PC-3 (cell line): ENCODE measurements at regions not wholly inside any gene's neighbourhood (a gene's known extent, or its start where the extent isn't known, plus 50 kb on each side); places are given as distances from the start of the nearest gene placed in this dataset.

Experiments
- ATAC-seq: fragments of 200-7000 bp; cut with Tn5 transposase; 2 replicates; pipeline ENCODE4 v1.9.1; 2020; ENCODE audit warnings: mild to moderate bottlenecking, moderate library complexity
- BruUV-seq: library from RNA; stranded (reverse); fragments of 400-500 nt; replicated peaks from 2 replicates; lab custom pipeline; 2021; lab: Mats Ljungman, UMichigan
- CTCF ChIA-PET: fragments of 300-600 bp; sonication (Branson Sonifier 250); formaldehyde crosslinking; loops from one replicate; lab custom pipeline; 2022; ENCODE audit warnings: antibody characterized with exemption; lab: Charles Lee
- POLR2A ChIA-PET: fragments of 300-600 bp; sonication (Branson Sonifier 250); formaldehyde crosslinking; loops from one replicate; lab custom pipeline; 2022; ENCODE audit warnings: antibody characterized with exemption; ENCODE audit not compliant: unreplicated experiment; lab: Charles Lee
- DNase-seq: peaks from one replicate; pipeline ENCODE4 v3.0.0-alpha.2; 2015
- H2AFZ ChIP-seq: fragments of 300-600 bp; sonication (generic); 2 replicates; pipeline ENCODE4 v1.6.0; 2016; ENCODE audit warnings: antibody characterized with exemption, low read length
- H3F3A ChIP-seq: fragments of 300-600 bp; sonication (generic); one replicate; pipeline ENCODE4 v1.6.0; 2017; ENCODE audit warnings: antibody characterized with exemption, low read length, control low read depth, mild to moderate bottlenecking; ENCODE audit not compliant: unreplicated experiment
- H3K27ac ChIP-seq: fragments of 300-600 bp; sonication (generic); 2 replicates; pipeline ENCODE4 v1.5.1; 2016; ENCODE audit warnings: mild to moderate bottlenecking, low read length
- H3K27me3 ChIP-seq: fragments of 300-600 bp; sonication (generic); 2 replicates; pipeline ENCODE4 v1.6.1; 2016; ENCODE audit warnings: low read length, mixed read lengths
- H3K36me3 ChIP-seq: fragments of 300-600 bp; sonication (generic); 2 replicates; pipeline ENCODE4 v1.6.1; 2016; ENCODE audit warnings: low read depth, mixed run types, low read length, mixed read lengths
- H3K4me1 ChIP-seq: fragments of 300-600 bp; sonication (generic); 2 replicates; pipeline ENCODE4 v1.5.1; 2016; ENCODE audit warnings: low read length; ENCODE audit not compliant: insufficient read depth
- H3K4me2 ChIP-seq: fragments of 300-600 bp; sonication (generic); 2 replicates; pipeline ENCODE4 v1.6.0; 2016; ENCODE audit warnings: low read length
- H3K4me3 ChIP-seq: fragments of 300-600 bp; sonication (generic); 2 replicates; pipeline ENCODE4 v1.5.1; 2016; ENCODE audit warnings: mild to moderate bottlenecking, low read length, mixed read lengths
- H3K79me2 ChIP-seq: fragments of 300-600 bp; sonication (generic); 2 replicates; pipeline ENCODE4 v1.6.1; 2017; ENCODE audit warnings: low read length, mixed read lengths
- H3K9ac ChIP-seq: fragments of 300-600 bp; sonication (generic); 2 replicates; pipeline ENCODE4 v1.6.0; 2016; ENCODE audit warnings: mild to moderate bottlenecking, low read length
- H3K9me2 ChIP-seq: fragments of 300-600 bp; sonication (generic); replicated peaks from 2 replicates; pipeline ENCODE4 v1.6.1; 2016; ENCODE audit warnings: mixed run types, low read length, mixed read lengths
- H3K9me3 ChIP-seq: fragments of 300-600 bp; sonication (generic); 2 replicates; pipeline ENCODE4 v1.6.1; 2016; ENCODE audit warnings: low read length, mixed read lengths
- H4K20me1 ChIP-seq: fragments of 300-600 bp; sonication (generic); 2 replicates; pipeline ENCODE4 v1.6.1; 2016; ENCODE audit warnings: low read length, mixed read lengths
- EZH2 ChIP-seq: fragments of 300-600 bp; sonication (generic); IDR thresholded peaks from one replicate; pipeline ENCODE4 v1.6.1; 2017; ENCODE audit warnings: antibody characterized with exemption, mild to moderate bottlenecking, low read length; ENCODE audit not compliant: unreplicated experiment
- EZH2phosphoT487 ChIP-seq: fragments of 300-600 bp; sonication (generic); IDR thresholded peaks from 2 replicates; pipeline ENCODE4 v1.6.1; 2018; ENCODE audit warnings: mild to moderate bottlenecking, antibody characterized with exemption, low read length, borderline replicate concordance
- intact Hi-C: fragments of 100-400 bp; cut with micrococcal nuclease; formaldehyde crosslinking; loops from 2 replicates; pipeline ENCODE4 v1.9.0; 2023
- TF ChIP-seq, protein P1 (sequence below): fragments of 300-600 bp; sonication (generic); conservative IDR thresholded peaks from 2 replicates; pipeline ENCODE4 v1.5.1; 2017; ENCODE audit warnings: antibody characterized with exemption, low read depth, mild to moderate bottlenecking, low read length

- Histone ChIP-seq H3K9ac (no peak overlapping the region), H3K27me3 (peaks cover 40% of the 10 kb centered on the region), H3F3A (no peaks in the 10 kb centered on the region), H3K4me1 (no peaks in the 10 kb centered on the region), H3K9me3 (no peaks in the 10 kb centered on the region), H3K9me2 (no peaks in the 10 kb centered on the region), H3K4me2 (no peak overlapping the region), H3K4me3 (no peak overlapping the region), H4K20me1 (no peaks in the 10 kb centered on the region), H2AFZ (no peak overlapping the region), H3K27ac (no peak overlapping the region), H3K36me3 (no peaks in the 10 kb centered on the region), H3K79me2 (no peaks in the 10 kb centered on the region)
- intact Hi-C loops, result no loop called here
- no TSS peak for BruUV-seq
- POLR2A ChIA-PET, result no interaction called here
- CTCF ChIA-PET, result no interaction called here
- no peak for DNase-seq
- no peak for TF ChIP-seq EZH2phosphoT487
- no peak for TF ChIP-seq EZH2
- TF ChIP-seq, protein P1, sequence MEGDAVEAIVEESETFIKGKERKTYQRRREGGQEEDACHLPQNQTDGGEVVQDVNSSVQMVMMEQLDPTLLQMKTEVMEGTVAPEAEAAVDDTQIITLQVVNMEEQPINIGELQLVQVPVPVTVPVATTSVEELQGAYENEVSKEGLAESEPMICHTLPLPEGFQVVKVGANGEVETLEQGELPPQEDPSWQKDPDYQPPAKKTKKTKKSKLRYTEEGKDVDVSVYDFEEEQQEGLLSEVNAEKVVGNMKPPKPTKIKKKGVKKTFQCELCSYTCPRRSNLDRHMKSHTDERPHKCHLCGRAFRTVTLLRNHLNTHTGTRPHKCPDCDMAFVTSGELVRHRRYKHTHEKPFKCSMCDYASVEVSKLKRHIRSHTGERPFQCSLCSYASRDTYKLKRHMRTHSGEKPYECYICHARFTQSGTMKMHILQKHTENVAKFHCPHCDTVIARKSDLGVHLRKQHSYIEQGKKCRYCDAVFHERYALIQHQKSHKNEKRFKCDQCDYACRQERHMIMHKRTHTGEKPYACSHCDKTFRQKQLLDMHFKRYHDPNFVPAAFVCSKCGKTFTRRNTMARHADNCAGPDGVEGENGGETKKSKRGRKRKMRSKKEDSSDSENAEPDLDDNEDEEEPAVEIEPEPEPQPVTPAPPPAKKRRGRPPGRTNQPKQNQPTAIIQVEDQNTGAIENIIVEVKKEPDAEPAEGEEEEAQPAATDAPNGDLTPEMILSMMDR, result no peak
- ATAC-seq, result no peak
These were observed 125.5 kb upstream of the RMST start for GRCh38 chr12:97336900-97337751.

DNA sequence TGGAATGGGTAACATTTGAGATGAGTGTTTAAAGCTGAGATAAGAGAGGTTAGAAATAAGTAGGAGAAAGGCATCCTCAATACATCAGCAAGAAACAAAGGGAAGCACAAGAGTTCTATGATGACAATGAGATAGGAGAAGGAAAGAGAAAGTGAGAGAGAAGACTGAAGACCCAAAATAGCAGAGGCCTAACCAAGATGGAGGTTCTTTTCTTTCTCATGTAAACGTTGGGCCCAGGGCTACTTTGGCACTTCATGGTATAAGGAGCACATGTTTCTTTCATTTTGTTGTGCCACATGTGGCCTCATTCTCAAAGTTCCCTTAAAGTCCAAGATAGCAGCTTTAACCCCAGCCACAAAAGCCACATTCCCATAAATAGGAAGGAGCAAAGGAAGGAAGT, 120.5 kb upstream of the RMST start:
- Histone ChIP-seq H3K27ac (no peak overlapping the region), H2AFZ (no peak overlapping the region), H3K4me3 (no peak overlapping the region), H3K36me3 (no peaks in the 10 kb centered on the region), H3K4me2 (no peak overlapping the region), H3K79me2 (no peaks in the 10 kb centered on the region), H3K9me3 (no peaks in the 10 kb centered on the region), H3K27me3 (peaks cover 34% of the 10 kb centered on the region), H3K9ac (no peak overlapping the region), H4K20me1 (no peaks in the 10 kb centered on the region), H3K4me1 (no peaks in the 10 kb centered on the region), H3K9me2 (no peaks in the 10 kb centered on the region), H3F3A (no peaks in the 10 kb centered on the region)
- no peak for DNase-seq
- CTCF ChIA-PET, result no interaction called here
- BruUV-seq, result no TSS peak
- POLR2A ChIA-PET, result no interaction called here
- TF ChIP-seq, protein P1, result no peak
- no peak for TF ChIP-seq EZH2
- no peak for TF ChIP-seq EZH2phosphoT487
- ATAC-seq, result no peak
- intact Hi-C loops, result no loop called here

- DNase-seq, result no peak
- POLR2A ChIA-PET, result no interaction called here
- no peak overlapping the region for H3K9ac ChIP-seq
These were observed 114.6 kb upstream of the RMST start for GRCh38 chr12:97347956-97348355.

More at GRCh38 chr12:97347956-97348355, 114.6 kb upstream of the RMST start:
- Histone ChIP-seq H3K27me3 (peaks cover 10% of the 10 kb centered on the region; the same call in 1 of the 2 replicates), H3K4me1 (no peaks in the 10 kb centered on the region), H4K20me1 (no peaks in the 10 kb centered on the region), H3K9me3 (no peaks in the 10 kb centered on the region), H3K4me3 (no peak overlapping the region), H3F3A (no peaks in the 10 kb centered on the region), H2AFZ (no peak overlapping the region), H3K36me3 (no peaks in the 10 kb centered on the region), H3K9me2 (no peaks in the 10 kb centered on the region), H3K4me2 (no peak overlapping the region), H3K27ac (no peak overlapping the region), H3K79me2 (no peaks in the 10 kb centered on the region)
- BruUV-seq, result no TSS peak
- TF ChIP-seq EZH2phosphoT487, result no peak
- no peak for TF ChIP-seq EZH2
- TF ChIP-seq, protein P1, result no peak
- no peak for ATAC-seq
- intact Hi-C loops, result no loop called here
- CTCF ChIA-PET, result no interaction called here
